GM12875 (cell line): ENCODE measurements at regions not wholly inside any gene's neighbourhood (a gene's known extent, or its start where the extent isn't known, plus 50 kb on each side); places are given as distances from the start of the nearest gene placed in this dataset.

ENCODE experiments used
- H3K4me3 ChIP-seq: one replicate; pipeline ENCODE4 v1.5.1; 2011; ENCODE audit warnings: low read depth, low read length, control low read depth
- TF ChIP-seq, protein P1 (sequence below): IDR thresholded peaks from 2 replicates; pipeline ENCODE4 v1.5.1; 2011; ENCODE audit warnings: low read depth, mild to moderate bottlenecking, control low read depth, inconsistent platforms, low read length, moderate library complexity, borderline replicate concordance; ENCODE audit not compliant: insufficient read depth

DNA sequence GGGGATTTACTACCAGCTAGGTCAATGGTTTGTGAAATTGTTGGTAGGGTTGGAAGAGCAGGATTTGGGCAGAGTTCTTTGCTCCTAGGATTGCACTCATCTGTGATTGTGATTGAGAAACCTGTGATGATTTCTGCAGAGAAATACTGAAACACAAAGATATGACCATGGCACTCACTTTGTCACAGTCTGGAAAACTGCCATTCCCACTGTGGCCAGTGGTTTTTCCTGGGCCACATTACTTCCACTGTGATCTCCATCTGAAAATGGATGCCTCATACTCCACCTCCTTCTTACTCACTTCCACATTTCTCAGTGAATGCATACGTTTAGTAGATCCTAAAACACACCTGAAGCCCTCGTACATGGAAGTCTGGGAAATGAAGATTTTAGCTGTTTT lies 593.2 kb downstream of the LMO7 start:
- H3K4me3 ChIP-seq, result no peak overlapping the region
- TF ChIP-seq, protein P1, sequence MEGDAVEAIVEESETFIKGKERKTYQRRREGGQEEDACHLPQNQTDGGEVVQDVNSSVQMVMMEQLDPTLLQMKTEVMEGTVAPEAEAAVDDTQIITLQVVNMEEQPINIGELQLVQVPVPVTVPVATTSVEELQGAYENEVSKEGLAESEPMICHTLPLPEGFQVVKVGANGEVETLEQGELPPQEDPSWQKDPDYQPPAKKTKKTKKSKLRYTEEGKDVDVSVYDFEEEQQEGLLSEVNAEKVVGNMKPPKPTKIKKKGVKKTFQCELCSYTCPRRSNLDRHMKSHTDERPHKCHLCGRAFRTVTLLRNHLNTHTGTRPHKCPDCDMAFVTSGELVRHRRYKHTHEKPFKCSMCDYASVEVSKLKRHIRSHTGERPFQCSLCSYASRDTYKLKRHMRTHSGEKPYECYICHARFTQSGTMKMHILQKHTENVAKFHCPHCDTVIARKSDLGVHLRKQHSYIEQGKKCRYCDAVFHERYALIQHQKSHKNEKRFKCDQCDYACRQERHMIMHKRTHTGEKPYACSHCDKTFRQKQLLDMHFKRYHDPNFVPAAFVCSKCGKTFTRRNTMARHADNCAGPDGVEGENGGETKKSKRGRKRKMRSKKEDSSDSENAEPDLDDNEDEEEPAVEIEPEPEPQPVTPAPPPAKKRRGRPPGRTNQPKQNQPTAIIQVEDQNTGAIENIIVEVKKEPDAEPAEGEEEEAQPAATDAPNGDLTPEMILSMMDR, result no peak

DNA sequence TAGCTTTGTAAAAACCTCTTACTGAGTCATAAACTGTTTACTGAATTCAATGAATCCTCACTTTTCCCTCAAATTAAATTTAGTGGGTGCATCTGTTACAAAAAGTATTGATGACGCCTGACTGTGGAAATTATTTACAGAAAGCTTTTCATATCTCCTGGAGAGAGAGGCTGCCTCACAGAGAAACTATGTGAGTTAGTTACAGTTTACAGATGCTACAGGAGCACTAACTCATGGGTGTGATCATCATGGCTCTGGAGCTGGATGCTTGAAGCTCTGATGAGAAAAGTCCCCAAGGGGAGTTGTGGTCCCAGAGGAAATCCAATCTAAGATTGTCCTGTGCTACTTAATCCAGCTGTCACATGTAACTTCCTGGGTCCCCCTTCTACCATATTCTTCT lies 590.8 kb downstream of the LMO7 start:
- TF ChIP-seq, protein P1, result no peak
- no peak overlapping the region for H3K4me3 ChIP-seq

DNA sequence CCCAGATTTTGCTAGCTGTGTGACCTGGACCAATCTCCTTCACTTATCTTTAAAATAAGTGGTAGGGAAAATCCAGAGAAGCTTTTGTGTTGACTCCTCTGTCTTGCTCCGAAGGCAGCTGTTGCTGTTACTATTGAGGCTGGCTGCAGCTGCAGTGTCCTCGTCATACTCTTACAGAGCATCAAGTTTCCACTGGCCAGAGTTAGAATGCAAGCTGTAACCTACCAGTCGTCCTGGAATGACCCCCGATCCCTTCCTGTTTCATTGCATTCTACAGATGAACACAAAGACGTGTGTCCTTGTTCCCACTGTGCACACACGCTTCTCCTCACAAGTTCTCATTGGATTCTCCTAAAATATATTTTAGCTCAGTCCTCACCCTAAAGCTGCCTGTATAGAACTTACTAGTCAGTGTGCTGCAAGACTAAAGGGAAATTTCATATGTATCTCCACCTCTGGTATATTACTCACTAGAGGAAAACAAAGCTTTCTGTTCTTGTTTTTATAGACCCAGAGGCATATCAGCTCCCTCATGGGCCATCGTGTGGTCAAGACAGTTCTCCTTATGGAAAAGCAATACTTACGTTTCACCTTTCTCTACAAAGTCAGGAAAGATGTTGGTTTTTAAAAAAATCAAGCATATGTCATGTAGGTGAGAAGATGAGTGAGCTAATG lies 589.8 kb downstream of the LMO7 start:
- H3K4me3 ChIP-seq, result no peak overlapping the region
- TF ChIP-seq, protein P1, result no peak

DNA sequence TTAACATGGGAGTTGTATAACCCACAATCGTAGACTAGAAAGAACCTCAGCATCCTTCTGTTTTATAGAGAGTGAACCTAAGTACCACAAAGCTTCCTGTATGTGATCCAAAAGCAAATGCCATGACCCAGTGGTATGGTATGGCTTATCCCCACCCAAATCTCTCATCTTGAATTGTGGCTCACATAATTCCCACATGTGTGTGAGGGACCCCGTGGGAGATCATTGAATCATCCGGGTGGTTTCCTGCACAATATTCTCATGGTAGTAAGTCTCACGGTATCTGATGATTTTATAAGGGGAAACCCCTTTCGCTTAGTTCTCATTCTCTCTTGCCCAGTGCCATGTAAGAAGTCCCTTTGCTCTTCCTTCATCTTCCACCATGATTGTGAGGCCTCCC lies 587.9 kb downstream of the LMO7 start:
- H3K4me3 ChIP-seq, result no peak overlapping the region
- TF ChIP-seq, protein P1, result no peak

DNA sequence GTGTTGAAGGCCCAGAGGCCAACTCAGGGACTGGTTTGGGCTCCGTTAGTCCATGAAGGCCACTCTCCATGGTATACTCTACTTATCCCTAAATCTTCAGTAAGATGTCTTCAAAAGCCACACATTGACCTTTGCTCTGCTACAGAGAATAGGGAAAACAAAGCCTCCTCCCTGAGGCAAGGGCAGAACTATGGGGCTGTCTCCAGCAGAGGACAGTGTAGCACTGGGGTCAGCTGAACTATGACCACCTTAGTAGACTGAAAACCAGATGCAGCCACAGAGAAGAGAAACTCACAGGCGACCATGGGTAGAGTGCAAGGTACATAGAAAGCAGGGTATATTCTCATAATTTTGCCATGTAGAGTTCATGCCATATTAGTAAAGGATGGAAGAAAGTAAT lies 587.4 kb downstream of the LMO7 start:
- TF ChIP-seq, protein P1, result no peak

DNA sequence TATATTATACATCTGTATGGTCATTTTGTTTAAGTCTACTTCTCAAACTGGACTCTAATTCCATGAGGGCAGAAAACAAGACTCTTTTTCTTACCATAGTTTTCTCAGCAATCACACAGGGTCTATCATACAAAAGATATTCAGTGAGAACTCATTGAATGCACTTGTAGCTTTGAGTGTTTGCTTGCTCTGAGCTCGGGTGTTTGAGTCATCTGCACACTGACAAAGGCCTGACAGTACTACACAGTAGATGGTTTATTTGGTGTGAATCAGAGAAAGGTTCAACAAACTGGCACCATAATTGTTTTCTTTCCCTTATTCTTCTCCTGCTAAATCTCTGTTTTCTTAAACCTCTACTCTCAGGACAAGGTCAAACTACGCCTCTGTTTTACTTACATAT lies 586.4 kb downstream of the LMO7 start:
- TF ChIP-seq, protein P1, result no peak

More for the DNA sequence above, 587.4 kb downstream of the LMO7 start:
- no peak overlapping the region for H3K4me3 ChIP-seq

DNA sequence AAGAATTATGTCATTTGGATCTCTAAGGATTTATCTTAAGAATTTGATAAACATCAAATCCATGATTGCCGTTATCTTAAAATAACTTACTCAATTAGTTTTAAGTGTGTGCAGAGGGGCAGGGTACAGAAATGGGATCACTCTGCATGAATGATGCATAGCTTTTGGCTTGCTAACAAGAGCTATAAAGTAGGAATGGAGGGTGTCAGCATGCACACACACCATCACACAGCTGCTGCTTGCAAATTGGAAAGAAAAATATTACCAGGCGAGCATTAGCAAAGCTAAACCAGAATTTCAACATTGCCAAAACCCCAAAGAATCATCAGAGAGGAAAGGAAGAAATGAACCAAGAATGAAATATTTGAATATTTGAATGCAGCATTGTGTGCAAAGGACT lies 580.6 kb downstream of the LMO7 start:
- no peak overlapping the region for H3K4me3 ChIP-seq
- TF ChIP-seq, protein P1, result no peak

More for the DNA sequence above, 586.4 kb downstream of the LMO7 start:
- H3K4me3 ChIP-seq, result no peak overlapping the region
